CD4-positive, alpha-beta T cell treated with Interferon alpha-2 for 1 hour (primary cell): ENCODE measurements at regions not wholly inside any gene's neighbourhood (a gene's known extent, or its start where the extent isn't known, plus 50 kb on each side); places are given as distances from the start of the nearest gene placed in this dataset.
"Not testable (repeated sequence)": the region's sequence is repeated elsewhere in the genome, so short reads cannot be mapped to it uniquely, and the experiment has no call there.

Experiments used
- DNase-seq, 2 donors: peaks; one replicate each; pipeline ENCODE4 v3.0.0-alpha.2; 2020 to 2022

- DNase-seq, result no peak
Measured at GRCh38 chr4:64807821-64808220, 398.6 kb upstream of the TECRL start.

GRCh38 chr4:64799751-64800150 lies 390.5 kb upstream of the TECRL start:
- DNase-seq, result no peak

GRCh38 chr4:64798828-64799227 lies 389.6 kb upstream of the TECRL start:
- not testable (repeated sequence) for DNase-seq

- DNase-seq, result no peak
Measured at GRCh38 chr4:64796581-64796980, 387.3 kb upstream of the TECRL start.

- DNase-seq, result no peak
Measured at GRCh38 chr4:64784125-64784524, 374.9 kb upstream of the TECRL start.

- DNase-seq, result no peak
Measured at GRCh38 chr4:64781737-64782326, 372.6 kb upstream of the TECRL start.

- DNase-seq, result no peak
Measured at GRCh38 chr4:64780664-64781063, 371.4 kb upstream of the TECRL start.

- no peak for DNase-seq
Measured at GRCh38 chr4:64777286-64777685, 368.0 kb upstream of the TECRL start.

GRCh38 chr4:64776820-64777219 lies 367.6 kb upstream of the TECRL start:
- DNase-seq, result no peak

GRCh38 chr4:64774626-64775025 lies 365.4 kb upstream of the TECRL start:
- no peak for DNase-seq

GRCh38 chr4:64771149-64771548 lies 361.9 kb upstream of the TECRL start:
- no peak for DNase-seq

- DNase-seq, result no peak
Measured at GRCh38 chr4:64767547-64767946, 358.3 kb upstream of the TECRL start.

GRCh38 chr4:64766565-64766964 lies 357.3 kb upstream of the TECRL start:
- no peak for DNase-seq

- no peak for DNase-seq
Measured at GRCh38 chr4:64756016-64756415, 346.8 kb upstream of the TECRL start.

GRCh38 chr4:64747919-64748715 lies 338.9 kb upstream of the TECRL start:
- DNase-seq, result no peak

GRCh38 chr4:64738240-64738639 lies 329.0 kb upstream of the TECRL start:
- no peak for DNase-seq

GRCh38 chr4:64737854-64738138 lies 328.5 kb upstream of the TECRL start:
- DNase-seq, result not testable (repeated sequence)

GRCh38 chr4:64737026-64737853 lies 328.0 kb upstream of the TECRL start:
- DNase-seq, result no peak

GRCh38 chr4:64729561-64729960 lies 320.3 kb upstream of the TECRL start:
- DNase-seq, result no peak

GRCh38 chr4:64727960-64728359 lies 318.7 kb upstream of the TECRL start:
- DNase-seq, result no peak

- not testable (repeated sequence) for DNase-seq
Measured at GRCh38 chr4:64727391-64727790, 318.1 kb upstream of the TECRL start.

- DNase-seq, result no peak
Measured at GRCh38 chr4:64724689-64725088, 315.4 kb upstream of the TECRL start.

GRCh38 chr4:64721106-64721505 lies 311.9 kb upstream of the TECRL start:
- no peak for DNase-seq

GRCh38 chr4:64718091-64718490 lies 308.8 kb upstream of the TECRL start:
- DNase-seq, result no peak
